ENCODE measurements at regions not wholly inside any gene's neighbourhood (a gene's known extent, or its start where the extent isn't known, plus 50 kb on each side); places are given as distances from the start of the nearest gene placed in this dataset.

GRCh38 chr10:59508296-59508695, 145.9 kb upstream of the FAM13C start (continued):
- TF ChIP-seq ATF2 (IDR thresholded peaks at IDR 0.05; ENCODE audit: low read length): no peak
- no peak for TF ChIP-seq HDAC2 (IDR thresholded peaks at IDR 0.05; ENCODE audit: borderline replicate concordance in 1 of 2, low read depth in 2 of 2, low read length in 2 of 2)
